HG03521 (cell line): ENCODE measurements at regions not wholly inside any gene's neighbourhood (a gene's known extent, or its start where the extent isn't known, plus 50 kb on each side); places are given as distances from the start of the nearest gene placed in this dataset.

Experiments
- ATAC-seq: cut with Tn5 transposase; IDR thresholded peaks from one replicate; pipeline ENCODE4 v1.9.1; 2021; ENCODE audit warnings: mild to moderate bottlenecking, moderate library complexity; ENCODE audit not compliant: unreplicated experiment

GRCh38 chr2:133765658-133766057 is 197.4 kb upstream of the NCKAP5 start:
- ATAC-seq = no peak

- no peak for ATAC-seq
These were observed 198.0 kb upstream of the NCKAP5 start for GRCh38 chr2:133766164-133766832.

DNA sequence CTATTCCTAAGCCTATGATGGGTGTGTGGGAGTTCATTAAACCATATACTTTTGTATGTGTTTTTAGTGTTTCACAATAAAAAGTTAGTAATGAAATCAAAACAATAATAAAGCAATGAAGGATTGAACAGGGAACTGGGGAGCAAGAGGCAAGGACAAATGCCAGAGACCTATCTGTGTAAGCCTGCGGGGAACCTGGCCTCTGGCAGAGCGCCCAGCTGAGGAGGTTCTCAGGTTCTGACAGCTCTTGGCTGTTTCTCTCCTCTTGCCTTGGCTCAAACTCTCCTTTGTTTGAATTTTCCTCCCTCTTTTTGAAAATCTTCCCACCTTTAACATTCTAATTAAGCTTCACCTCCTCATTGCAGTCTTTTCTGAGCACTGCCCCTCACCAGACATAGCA is 200.0 kb upstream of the NCKAP5 start:
- ATAC-seq = no peak

DNA sequence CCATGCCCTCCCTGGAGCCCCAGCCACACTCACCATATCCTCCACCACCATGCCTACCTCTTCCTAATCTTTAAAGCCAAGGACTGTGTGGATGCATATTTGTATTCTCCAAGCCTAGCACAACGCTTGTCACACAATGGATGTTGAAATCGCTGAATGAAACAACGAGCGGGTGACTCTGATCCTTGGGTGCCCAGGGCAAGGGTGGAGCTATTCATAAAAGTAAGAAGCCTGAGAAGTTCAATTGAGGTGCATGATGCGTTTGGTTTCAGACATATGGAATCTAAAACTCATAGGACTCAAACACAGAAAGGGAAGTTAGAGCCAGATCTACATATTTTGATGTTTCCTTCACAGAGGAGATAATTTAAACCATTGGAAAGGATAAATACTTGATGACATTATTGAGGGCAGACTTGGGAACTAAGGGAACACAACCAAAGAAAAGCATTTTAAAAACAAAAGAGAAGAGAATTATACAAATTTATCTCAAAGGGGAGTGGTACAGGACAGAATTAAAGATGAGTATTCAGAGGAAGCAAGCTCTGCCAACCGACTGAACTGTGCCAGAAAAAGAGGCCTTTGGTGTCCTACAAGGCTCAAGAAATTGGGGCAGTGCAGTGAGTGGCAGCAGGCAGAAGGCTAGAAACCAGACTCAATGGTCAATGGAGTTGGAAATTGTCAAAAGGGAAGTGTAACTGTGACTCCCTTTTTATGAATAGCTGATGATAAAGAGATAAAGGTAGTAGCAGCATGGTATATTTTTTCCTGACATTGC is 200.6 kb upstream of the NCKAP5 start:
- no peak for ATAC-seq

GRCh38 chr2:133773854-133774653 is 205.8 kb upstream of the NCKAP5 start:
- ATAC-seq = no peak

- ATAC-seq = no peak
These were observed 206.4 kb upstream of the NCKAP5 start for GRCh38 chr2:133774654-133775015.

- ATAC-seq = no peak
These were observed 208.8 kb upstream of the NCKAP5 start for GRCh38 chr2:133776936-133777573.

- ATAC-seq = no peak
These were observed 209.3 kb upstream of the NCKAP5 start for GRCh38 chr2:133777574-133777960.

- ATAC-seq = peak; percentile 59
These were observed 212.1 kb upstream of the NCKAP5 start for GRCh38 chr2:133780099-133780996.

- no peak for ATAC-seq
These were observed 212.8 kb upstream of the NCKAP5 start for GRCh38 chr2:133780997-133781513.

GRCh38 chr2:133787207-133787606 is 218.9 kb upstream of the NCKAP5 start:
- no peak for ATAC-seq

- no peak for ATAC-seq
These were observed 219.4 kb upstream of the NCKAP5 start for GRCh38 chr2:133787651-133788050.

GRCh38 chr2:133788386-133788785 is 220.1 kb upstream of the NCKAP5 start:
- ATAC-seq = no peak

DNA sequence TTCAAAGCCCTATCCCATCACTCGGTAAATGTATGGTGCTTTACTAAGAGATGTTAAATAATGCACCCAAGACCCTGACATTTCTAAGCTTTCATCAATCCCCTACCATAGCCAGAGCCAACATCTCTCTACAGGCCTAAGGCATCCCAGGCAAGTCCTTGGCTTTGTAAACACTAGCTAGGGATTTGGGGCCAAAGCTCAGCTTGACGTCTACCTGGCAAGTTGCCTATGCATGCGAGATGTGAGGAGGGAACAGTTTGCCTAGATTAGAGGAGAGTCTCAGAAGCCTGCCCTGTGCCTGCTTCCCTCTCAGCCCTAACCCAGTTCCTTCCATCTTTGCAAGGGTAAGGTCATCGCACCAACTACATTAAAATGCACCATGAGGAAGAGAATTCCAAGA is 221.5 kb upstream of the NCKAP5 start:
- no peak for ATAC-seq

DNA sequence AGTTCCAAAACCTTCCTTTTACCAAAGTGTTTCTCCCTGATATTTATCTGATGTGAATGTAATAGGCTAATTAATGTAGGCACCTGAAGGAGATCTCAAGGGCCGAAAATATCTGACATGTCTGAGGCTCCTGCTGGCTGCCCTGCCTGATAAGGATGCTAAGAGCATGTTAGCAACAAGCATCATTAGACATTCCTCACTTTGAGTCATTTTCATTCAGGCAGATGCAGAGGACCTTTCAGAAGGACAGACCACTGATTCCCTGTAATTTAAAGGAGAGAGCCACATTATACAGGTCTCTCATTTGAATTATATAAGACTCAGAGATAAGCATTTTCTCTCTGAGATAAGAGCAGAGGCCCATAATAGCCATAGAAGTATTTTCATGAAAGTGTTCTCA is 222.4 kb upstream of the NCKAP5 start:
- no peak for ATAC-seq

- no peak for ATAC-seq
These were observed 222.9 kb upstream of the NCKAP5 start for GRCh38 chr2:133791191-133791590.

- no peak for ATAC-seq
These were observed 224.0 kb upstream of the NCKAP5 start for GRCh38 chr2:133792223-133792622.

- ATAC-seq = no peak
These were observed 225.9 kb upstream of the NCKAP5 start for GRCh38 chr2:133794114-133794513.

DNA sequence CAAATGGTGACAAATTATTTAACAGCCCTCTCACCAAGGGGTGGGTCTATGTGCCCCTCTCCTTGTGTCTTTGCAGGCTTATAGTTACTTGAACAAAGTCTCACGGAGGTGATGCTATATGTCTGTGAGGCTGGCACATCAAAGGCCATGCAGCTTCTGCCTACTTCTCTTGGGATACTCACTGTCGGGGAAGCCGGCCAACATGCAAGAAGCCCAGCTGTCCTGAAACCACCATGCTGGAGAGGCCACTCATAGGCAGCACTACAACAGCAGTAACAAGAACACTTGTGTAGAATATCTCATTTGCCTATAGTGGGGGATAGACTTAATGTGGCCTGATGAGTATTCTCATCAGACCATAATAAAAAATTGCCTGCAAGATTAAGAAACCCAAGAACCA is 233.7 kb upstream of the NCKAP5 start:
- no peak for ATAC-seq

- ATAC-seq = no peak
These were observed 234.3 kb upstream of the NCKAP5 start for GRCh38 chr2:133802409-133803039.
